Kidney (tissue), 13 donors: ENCODE measurements at regions not wholly inside any gene's neighbourhood (a gene's known extent, or its start where the extent isn't known, plus 50 kb on each side); places are given as distances from the start of the nearest gene placed in this dataset.
"Not testable (repeated sequence)": the region's sequence is repeated elsewhere in the genome, so short reads cannot be mapped to it uniquely, and the experiment has no call there.

ENCODE experiments used
- DNase-seq, 5 donors: peaks; one replicate each; pipeline ENCODE4 v3.0.0-alpha.2; 2013 to 2020
- FAIRE-seq: peaks from 2 replicates; lab custom pipeline; 2012; peaks lifted over from hg19 to GRCh38; lab: Jason Lieb, UNC
- H3K27ac ChIP-seq, 2 donors: one replicate each; pipeline ENCODE4 v1.7.0; 2013; ENCODE audit warnings: low read depth in 2 of 2, low read length in 2 of 2, inconsistent platforms in 1 of 2
- H3K27me3 ChIP-seq: one replicate; pipeline ENCODE4 v1.7.1; 2013; ENCODE audit warnings: low read length, inconsistent platforms; ENCODE audit not compliant: control insufficient read depth, insufficient read depth
- H3K36me3 ChIP-seq, 3 donors: one replicate each; pipeline versions ENCODE4 v1.7.0 to v1.7.1; 2013; ENCODE audit warnings: low read length in 3 of 3, control low read depth in 1 of 3, inconsistent platforms in 1 of 3; ENCODE audit not compliant: insufficient read depth in 3 of 3, control insufficient read depth in 2 of 3
- H3K4me1 ChIP-seq, 3 donors: one replicate each; pipeline versions ENCODE4 v1.7.0 to v1.7.1; 2013; ENCODE audit warnings: low read length in 3 of 3, inconsistent platforms in 1 of 3, low read depth in 1 of 3; ENCODE audit not compliant: control insufficient read depth in 2 of 3, insufficient read depth in 2 of 3
- H3K4me3 ChIP-seq, 3 donors: one replicate each; pipeline versions ENCODE4 v1.7.0 to v1.8.1; 2013; ENCODE audit warnings: low read length in 3 of 3, control low read depth in 1 of 3, inconsistent platforms in 1 of 3
- H3K9ac ChIP-seq, 3 donors: one replicate each; pipeline versions ENCODE4 v1.7.0 to v1.7.1; 2013; ENCODE audit warnings: low read length in 3 of 3, control low read depth in 1 of 3, inconsistent platforms in 1 of 3
- H3K9me3 ChIP-seq, 3 donors: one replicate each; pipeline versions ENCODE4 v1.7.0 to v1.7.1; 2013; ENCODE audit warnings: low read length in 3 of 3, control low read depth in 1 of 3, inconsistent platforms in 1 of 3; ENCODE audit not compliant: control insufficient read depth in 2 of 3, insufficient read depth in 1 of 3
- intact Hi-C: fragments of 100-400 bp; cut with DNase I; formaldehyde crosslinking; loops from one replicate; pipeline ENCODE4 v1.11.1; 2022
- TF ChIP-seq, protein P1 (sequence below): IDR thresholded peaks from 3 replicates; pipeline ENCODE4 v1.5.1; 2012; ENCODE audit warnings: mild to moderate bottlenecking, moderate library complexity, borderline replicate concordance; ENCODE audit not compliant: insufficient read depth; ENCODE audit errors: extremely low read depth
- donor health status: control.
- donor health status: control.
- donor health status: control.
- donor health status: control.
- donor health status: control.
- donor health status: DM: yes; HTN: yes; CAD: no.
- donor health status: Normal renal cell carcinoma (clear cell type).

DNA sequence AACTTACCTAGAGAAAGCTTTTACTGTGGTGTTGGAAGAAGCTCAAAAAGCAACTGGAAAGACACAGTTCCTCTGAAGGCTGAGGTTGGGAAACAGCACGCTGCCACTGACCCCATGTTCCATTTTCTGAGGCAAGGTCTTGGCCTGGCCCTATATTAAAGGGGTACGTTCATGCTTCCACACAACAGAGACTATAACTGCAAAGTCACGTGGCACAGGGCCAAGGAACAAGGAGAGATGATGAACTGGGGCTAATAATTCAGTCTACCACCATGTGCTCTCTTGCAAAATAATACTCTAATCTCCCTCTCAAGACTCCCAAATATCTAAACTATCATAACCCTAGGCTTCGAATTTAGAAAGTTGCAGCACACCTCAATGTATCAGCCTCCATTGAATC lies 381.6 kb downstream of the DSEL start:
- DNase-seq (no peak), FAIRE-seq (no peak)
- H3K4me3 ChIP-seq: no peak overlapping the region
- no peaks in the 10 kb centered on the region for H3K4me1 ChIP-seq
- no peaks in the 10 kb centered on the region for H3K27me3 ChIP-seq
- TF ChIP-seq, protein P1, sequence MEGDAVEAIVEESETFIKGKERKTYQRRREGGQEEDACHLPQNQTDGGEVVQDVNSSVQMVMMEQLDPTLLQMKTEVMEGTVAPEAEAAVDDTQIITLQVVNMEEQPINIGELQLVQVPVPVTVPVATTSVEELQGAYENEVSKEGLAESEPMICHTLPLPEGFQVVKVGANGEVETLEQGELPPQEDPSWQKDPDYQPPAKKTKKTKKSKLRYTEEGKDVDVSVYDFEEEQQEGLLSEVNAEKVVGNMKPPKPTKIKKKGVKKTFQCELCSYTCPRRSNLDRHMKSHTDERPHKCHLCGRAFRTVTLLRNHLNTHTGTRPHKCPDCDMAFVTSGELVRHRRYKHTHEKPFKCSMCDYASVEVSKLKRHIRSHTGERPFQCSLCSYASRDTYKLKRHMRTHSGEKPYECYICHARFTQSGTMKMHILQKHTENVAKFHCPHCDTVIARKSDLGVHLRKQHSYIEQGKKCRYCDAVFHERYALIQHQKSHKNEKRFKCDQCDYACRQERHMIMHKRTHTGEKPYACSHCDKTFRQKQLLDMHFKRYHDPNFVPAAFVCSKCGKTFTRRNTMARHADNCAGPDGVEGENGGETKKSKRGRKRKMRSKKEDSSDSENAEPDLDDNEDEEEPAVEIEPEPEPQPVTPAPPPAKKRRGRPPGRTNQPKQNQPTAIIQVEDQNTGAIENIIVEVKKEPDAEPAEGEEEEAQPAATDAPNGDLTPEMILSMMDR: no peak
- no peak overlapping the region for H3K27ac ChIP-seq
- H3K36me3 ChIP-seq: no peaks in the 10 kb centered on the region
- H3K9ac ChIP-seq: no peak overlapping the region
- no peaks in the 10 kb centered on the region for H3K9me3 ChIP-seq
- intact Hi-C loops: no loop called here

DNA sequence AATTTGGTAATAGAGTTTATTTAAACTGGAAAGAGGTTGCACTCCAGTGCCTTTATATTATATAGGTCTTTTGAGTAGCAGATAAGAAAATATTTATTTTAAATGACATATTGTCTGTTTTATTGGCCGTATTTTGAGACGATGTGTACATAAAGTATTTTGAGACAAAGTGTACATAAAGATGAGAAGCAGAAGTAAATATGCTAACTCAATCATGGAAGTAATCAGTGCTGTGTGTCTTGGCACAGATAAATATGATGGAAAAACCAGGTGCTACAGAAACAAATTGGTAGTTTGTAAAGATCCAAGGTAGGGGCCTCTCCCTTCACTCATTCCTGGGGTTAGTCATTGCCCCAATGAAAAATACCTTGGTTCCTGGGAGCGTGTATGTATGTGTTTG lies 382.9 kb downstream of the DSEL start:
- intact Hi-C loops: no loop called here
- H3K27me3 ChIP-seq: no peaks in the 10 kb centered on the region
- no peak overlapping the region for H3K27ac ChIP-seq
- H3K9me3 ChIP-seq: no peaks in the 10 kb centered on the region
- DNase-seq (no peak), FAIRE-seq (no peak)
- no peaks in the 10 kb centered on the region for H3K36me3 ChIP-seq
- no peak overlapping the region for H3K9ac ChIP-seq
- TF ChIP-seq, protein P1: no peak
- no peak overlapping the region for H3K4me3 ChIP-seq
- H3K4me1 ChIP-seq: no peaks in the 10 kb centered on the region

DNA sequence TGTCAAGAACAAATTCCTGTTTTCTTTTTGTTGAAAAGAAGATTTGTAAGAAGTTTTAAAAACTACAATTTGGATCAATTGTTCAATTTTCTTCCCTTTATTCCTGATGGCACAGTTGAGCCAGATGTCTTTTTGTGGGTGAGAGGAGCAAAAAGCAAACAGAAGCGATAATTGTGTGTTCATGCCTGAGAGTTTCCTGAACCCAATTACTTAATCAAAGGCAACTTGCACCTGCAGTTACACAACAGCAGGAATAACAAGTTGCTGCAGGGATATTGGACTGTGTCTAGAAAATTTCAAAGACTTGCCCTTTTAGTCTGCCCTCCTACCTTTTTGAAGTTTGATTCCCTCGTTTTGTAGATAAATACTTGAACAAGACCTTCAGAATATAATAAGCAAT lies 383.6 kb downstream of the DSEL start:
- Histone ChIP-seq H3K27me3 (no peaks in the 10 kb centered on the region), H3K27ac (no peak overlapping the region), H3K9ac (no peak overlapping the region), H3K9me3 (no peaks in the 10 kb centered on the region), H3K36me3 (no peaks in the 10 kb centered on the region), H3K4me3 (no peak overlapping the region), H3K4me1 (no peaks in the 10 kb centered on the region)
- no peak for FAIRE-seq
- intact Hi-C loops: no loop called here
- TF ChIP-seq, protein P1: no peak
- DNase-seq: no peak

DNA sequence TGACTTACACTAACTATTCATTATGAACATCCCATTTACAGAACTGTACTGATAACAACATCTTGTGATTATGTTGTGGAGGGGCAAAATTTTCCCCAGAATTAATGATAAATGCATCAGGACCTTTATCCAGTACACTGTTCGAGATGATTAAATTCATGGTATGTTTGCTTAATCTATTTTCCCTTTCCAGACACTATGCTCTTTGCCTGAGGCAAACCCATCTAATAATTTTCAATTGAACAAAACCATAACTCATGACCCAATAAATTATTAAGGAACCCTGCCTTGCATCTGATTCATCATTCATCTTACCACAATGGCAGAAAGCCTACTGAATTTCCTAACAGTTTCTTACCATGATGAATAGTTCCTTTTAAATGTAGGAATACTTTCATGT lies 385.0 kb downstream of the DSEL start:
- H3K27ac ChIP-seq: no peak overlapping the region
- intact Hi-C loops: no loop called here
- H3K4me3 ChIP-seq: no peak overlapping the region
- H3K9me3 ChIP-seq: no peaks in the 10 kb centered on the region
- H3K36me3 ChIP-seq: no peaks in the 10 kb centered on the region
- no peak for FAIRE-seq
- DNase-seq: no peak
- no peak overlapping the region for H3K9ac ChIP-seq
- TF ChIP-seq, protein P1: no peak
- H3K4me1 ChIP-seq: no peaks in the 10 kb centered on the region
- H3K27me3 ChIP-seq: no peaks in the 10 kb centered on the region

DNA sequence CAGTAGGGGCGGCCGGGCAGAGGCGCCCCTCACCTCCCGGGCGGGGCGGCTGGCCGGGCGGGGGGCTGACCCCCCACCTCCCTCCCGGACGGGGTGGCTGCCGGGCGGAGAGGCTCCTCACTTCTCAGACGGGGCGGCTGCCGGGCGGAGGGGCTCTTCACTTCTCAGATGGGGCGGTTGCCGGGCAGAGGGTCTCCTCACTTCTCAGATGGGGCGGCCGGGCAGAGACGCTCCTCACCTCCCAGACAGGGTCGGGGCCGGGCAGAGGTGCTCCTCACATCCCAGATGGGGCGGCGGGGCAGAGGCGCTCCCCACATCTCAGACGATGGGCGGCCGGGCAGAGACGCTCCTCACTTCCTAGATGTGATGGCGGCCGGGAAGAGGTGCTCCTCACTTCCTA lies 389.8 kb downstream of the DSEL start:
- FAIRE-seq, intact Hi-C loops, H3K27me3 ChIP-seq, DNase-seq, H3K36me3 ChIP-seq, H3K4me1 ChIP-seq, H3K27ac ChIP-seq, H3K9me3 ChIP-seq, H3K4me3 ChIP-seq, H3K9ac ChIP-seq: not testable (repeated sequence)
